Natural killer cell (primary cell): ENCODE measurements at regions not wholly inside any gene's neighbourhood (a gene's known extent, or its start where the extent isn't known, plus 50 kb on each side); places are given as distances from the start of the nearest gene placed in this dataset.

ENCODE experiments used
- ATAC-seq, 3 donors: fragments of 150-1000 bp in 2 of 3; fragments of 200-7000 bp in 1 of 3; cut with Tn5 transposase; 1 replicate in 1 of 3; 2 replicates in 2 of 3; pipeline ENCODE4 v1.10.0; 2021; ENCODE audit warnings: mild to moderate bottlenecking in 2 of 3, moderate library complexity in 2 of 3
- DNase-seq, 2 donors: peaks; one replicate each; pipeline versions ENCODE4 v3.0.0 to v3.0.0-alpha.2; 2013 to 2021; ENCODE audit warnings: mixed read lengths in 1 of 2
- H3K27ac ChIP-seq: one replicate; pipeline ENCODE4 v1.5.1; 2013; ENCODE audit warnings: mild to moderate bottlenecking, low read length
- H3K27me3 ChIP-seq: one replicate; pipeline ENCODE4 v1.6.1; 2013; ENCODE audit warnings: low read length; ENCODE audit not compliant: control insufficient read depth, insufficient read depth
- H3K36me3 ChIP-seq: one replicate; pipeline ENCODE4 v1.6.1; 2013; ENCODE audit warnings: low read length; ENCODE audit not compliant: control insufficient read depth, insufficient read depth
- H3K4me1 ChIP-seq: one replicate; pipeline ENCODE4 v1.6.1; 2013; ENCODE audit warnings: low read length; ENCODE audit not compliant: control insufficient read depth, insufficient read depth
- H3K4me3 ChIP-seq: one replicate; pipeline ENCODE4 v1.5.1; 2013; ENCODE audit warnings: low read length
- H3K9me3 ChIP-seq: one replicate; pipeline ENCODE4 v1.6.1; 2013; ENCODE audit warnings: low read length; ENCODE audit not compliant: control insufficient read depth, insufficient read depth
- H3K27ac Mint-ChIP-seq, 2 donors: one replicate each; pipeline ENCODE4 v1.8.0; 2022; ENCODE audit warnings: mild to moderate bottlenecking in 2 of 2, mixed read lengths in 2 of 2, moderate library complexity in 1 of 2
- H3K27me3 Mint-ChIP-seq, 2 donors: one replicate each; pipeline ENCODE4 v1.8.0; 2022; ENCODE audit warnings: low read depth in 2 of 2, mixed read lengths in 2 of 2
- H3K36me3 Mint-ChIP-seq: one replicate; pipeline ENCODE4 v1.8.0; 2022; ENCODE audit warnings: mixed read lengths
- H3K4me1 Mint-ChIP-seq, 2 donors: one replicate each; pipeline ENCODE4 v1.8.0; 2022; ENCODE audit warnings: mixed read lengths in 2 of 2
- H3K4me3 Mint-ChIP-seq: one replicate; pipeline ENCODE4 v1.8.0; 2022; ENCODE audit warnings: mild to moderate bottlenecking, moderate library complexity, mixed read lengths
- H3K9me3 Mint-ChIP-seq, 2 donors: one replicate each; pipeline ENCODE4 v1.8.0; 2022; ENCODE audit warnings: mixed read lengths in 2 of 2
- WGBS: methylation state at CpG from one replicate; pipeline ENCODE4 v1.1.7; 2013; ENCODE audit warnings: missing lambda C conversion rate; ENCODE audit not compliant: insufficient coverage; 5-methylcytosine and 5-hydroxymethylcytosine counted together
- intact Hi-C: fragments of 100-400 bp; cut with micrococcal nuclease; formaldehyde crosslinking; loops from one replicate; pipeline ENCODE4 v1.14.2; 2022
- TF ChIP-seq, protein P1 (sequence below): fragments of 200-600 bp; IDR thresholded peaks from one replicate; pipeline ENCODE4 v1.8.0; 2022; ENCODE audit warnings: antibody characterized with exemption

DNA sequence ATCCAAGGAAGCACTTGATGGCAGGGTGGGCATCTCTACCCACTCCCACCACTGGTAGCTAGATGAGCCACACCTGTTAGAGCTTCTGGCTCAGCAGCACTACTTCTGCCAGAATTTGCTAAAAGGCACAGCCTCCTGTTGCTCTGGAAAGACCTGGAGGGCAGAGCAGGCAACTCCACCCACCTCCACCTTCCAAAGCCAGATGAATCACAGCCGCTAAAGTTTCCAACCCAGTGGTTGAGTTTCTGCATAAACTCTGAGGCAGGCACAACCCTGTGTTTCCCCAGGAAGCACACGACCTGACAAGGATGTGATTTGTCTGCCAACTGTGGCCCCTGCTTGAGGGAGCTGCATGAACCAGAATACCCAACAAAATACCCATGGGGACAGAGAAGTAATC is 111.6 kb upstream of the GCFC2 start:
- WGBS = 54% methylated on average over 2 of the region's 2 CpGs
- Histone ChIP-seq H3K4me3 (no peak overlapping the region), H3K9me3 (peaks cover 5% of the 10 kb centered on the region), H3K27ac (no peak overlapping the region), H3K27me3 (no peaks in the 10 kb centered on the region), H3K36me3 (no peaks in the 10 kb centered on the region), H3K4me1 (no peaks in the 10 kb centered on the region)
- TF ChIP-seq, protein P1, sequence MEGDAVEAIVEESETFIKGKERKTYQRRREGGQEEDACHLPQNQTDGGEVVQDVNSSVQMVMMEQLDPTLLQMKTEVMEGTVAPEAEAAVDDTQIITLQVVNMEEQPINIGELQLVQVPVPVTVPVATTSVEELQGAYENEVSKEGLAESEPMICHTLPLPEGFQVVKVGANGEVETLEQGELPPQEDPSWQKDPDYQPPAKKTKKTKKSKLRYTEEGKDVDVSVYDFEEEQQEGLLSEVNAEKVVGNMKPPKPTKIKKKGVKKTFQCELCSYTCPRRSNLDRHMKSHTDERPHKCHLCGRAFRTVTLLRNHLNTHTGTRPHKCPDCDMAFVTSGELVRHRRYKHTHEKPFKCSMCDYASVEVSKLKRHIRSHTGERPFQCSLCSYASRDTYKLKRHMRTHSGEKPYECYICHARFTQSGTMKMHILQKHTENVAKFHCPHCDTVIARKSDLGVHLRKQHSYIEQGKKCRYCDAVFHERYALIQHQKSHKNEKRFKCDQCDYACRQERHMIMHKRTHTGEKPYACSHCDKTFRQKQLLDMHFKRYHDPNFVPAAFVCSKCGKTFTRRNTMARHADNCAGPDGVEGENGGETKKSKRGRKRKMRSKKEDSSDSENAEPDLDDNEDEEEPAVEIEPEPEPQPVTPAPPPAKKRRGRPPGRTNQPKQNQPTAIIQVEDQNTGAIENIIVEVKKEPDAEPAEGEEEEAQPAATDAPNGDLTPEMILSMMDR = no peak
- DNase-seq = no peak
- no peak for ATAC-seq
- Mint-ChIP-seq H3K9me3 (peaks cover 9 to 14% of the 10 kb centered on the region in 2 donors), H3K27me3 (no peaks in the 10 kb centered on the region), H3K36me3 (no peaks in the 10 kb centered on the region), H3K4me3 (no peak overlapping the region), H3K4me1 (no peaks in the 10 kb centered on the region), H3K27ac (no peak overlapping the region)
- intact Hi-C loops = no loop called here

DNA sequence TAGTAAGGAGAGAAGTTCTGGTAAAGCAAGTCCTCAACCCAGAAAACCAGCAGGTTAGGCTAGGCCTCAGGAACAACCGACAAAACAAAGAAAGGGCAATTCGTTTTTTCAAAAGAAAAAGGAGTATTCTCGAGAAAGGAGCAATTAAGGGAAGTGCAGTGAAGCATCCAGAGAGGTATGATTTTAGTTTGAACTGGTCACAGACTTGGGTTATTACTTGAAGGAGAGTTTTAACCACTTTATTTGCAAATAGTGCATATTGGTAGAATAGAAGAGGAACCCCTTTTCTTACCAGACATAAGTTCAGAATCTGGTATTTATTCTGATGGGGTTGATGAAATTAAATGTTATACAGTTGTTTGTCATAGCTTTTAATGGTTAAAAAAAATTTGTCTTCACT is 110.0 kb upstream of the GCFC2 start:
- Mint-ChIP-seq H3K4me3 (no peak overlapping the region), H3K36me3 (no peaks in the 10 kb centered on the region), H3K27ac (no peak overlapping the region), H3K4me1 (no peaks in the 10 kb centered on the region), H3K9me3 (peaks cover 9 to 14% of the 10 kb centered on the region in 2 donors), H3K27me3 (no peaks in the 10 kb centered on the region)
- Histone ChIP-seq H3K27ac (no peak overlapping the region), H3K4me1 (no peaks in the 10 kb centered on the region), H3K27me3 (no peaks in the 10 kb centered on the region), H3K36me3 (no peaks in the 10 kb centered on the region), H3K9me3 (peaks cover 5% of the 10 kb centered on the region), H3K4me3 (no peak overlapping the region)
- no peak for DNase-seq
- no peak for ATAC-seq
- TF ChIP-seq, protein P1 = no peak
- WGBS = 77% methylated on average over 3 of the region's 3 CpGs
- intact Hi-C loops = no loop called here

DNA sequence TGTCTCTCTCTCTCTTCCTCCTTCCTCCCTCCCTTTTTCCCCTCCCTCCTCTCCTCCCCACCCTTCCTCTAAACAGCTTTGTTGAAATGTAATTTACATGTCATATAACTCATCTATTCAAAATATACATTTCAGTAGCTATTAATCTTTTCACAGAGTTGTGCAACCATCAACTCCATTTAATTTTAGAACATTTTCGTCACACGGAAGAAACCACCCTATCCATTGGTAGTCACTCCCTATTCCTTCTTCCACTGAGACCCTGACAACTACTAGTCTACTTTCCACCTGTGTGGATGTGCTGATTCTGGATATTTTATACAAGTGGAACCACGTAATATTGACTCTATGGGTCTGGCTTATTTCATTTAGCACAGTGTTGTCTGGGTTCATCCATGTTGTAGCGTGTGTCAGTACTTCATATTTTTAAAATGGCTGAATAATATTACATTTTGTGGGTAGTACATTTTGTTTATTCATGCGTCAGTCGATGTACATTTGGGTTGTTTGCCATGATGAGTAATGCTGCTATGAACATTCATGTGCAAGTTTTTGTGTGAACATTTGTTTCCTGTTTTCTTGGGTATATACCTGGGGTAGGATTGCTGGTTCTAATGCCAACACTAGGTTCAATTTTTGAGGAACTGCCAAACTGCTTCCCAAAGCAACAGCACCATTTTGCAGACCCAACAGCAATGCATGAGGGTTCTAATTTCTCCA is 100.1 kb upstream of the GCFC2 start:
- peaks cover 2 to 3% of the 10 kb centered on the region in 2 donors for H3K9me3 Mint-ChIP-seq
- no peaks in the 10 kb centered on the region for H3K36me3 ChIP-seq
- H3K9me3 ChIP-seq = no peaks in the 10 kb centered on the region
- no peak overlapping the region for H3K4me3 Mint-ChIP-seq
- H3K4me3 ChIP-seq = no peak overlapping the region
- H3K36me3 Mint-ChIP-seq = no peaks in the 10 kb centered on the region
- intact Hi-C loops = no loop called here
- 96% methylated on average over 5 of the region's 6 CpGs for WGBS
- no peak for ATAC-seq
- no peaks in the 10 kb centered on the region for H3K27me3 Mint-ChIP-seq
- no peaks in the 10 kb centered on the region for H3K27me3 ChIP-seq
- no peak for DNase-seq
- H3K4me1 Mint-ChIP-seq = no peaks in the 10 kb centered on the region
- H3K4me1 ChIP-seq = no peaks in the 10 kb centered on the region
- no peak overlapping the region for H3K27ac Mint-ChIP-seq
- H3K27ac ChIP-seq = no peak overlapping the region
- TF ChIP-seq, protein P1 = no peak
